Lung (tissue), 11 donors: ENCODE measurements at regions not wholly inside any gene's neighbourhood (a gene's known extent, or its start where the extent isn't known, plus 50 kb on each side); places are given as distances from the start of the nearest gene placed in this dataset.

Experiments
- ATAC-seq: fragments of 200-7000 bp; cut with Tn5 transposase; one replicate; pipeline ENCODE4 v1.9.1; 2020; ENCODE audit warnings: moderate number of reproducible peaks; ENCODE audit not compliant: insufficient read depth, low FRiP score
- DNase-seq, 3 donors: peaks; one replicate each; pipeline ENCODE4 v3.0.0-alpha.2; 2013 to 2017
- H3K27ac ChIP-seq, 2 donors: one replicate each; pipeline ENCODE4 v1.5.1; 2013; ENCODE audit warnings: mild to moderate bottlenecking in 2 of 2, moderate library complexity in 2 of 2, control low read depth in 1 of 2, inconsistent platforms in 1 of 2, low read depth in 1 of 2, low read length in 1 of 2
- H3K27me3 ChIP-seq, 3 donors: one replicate each; pipeline ENCODE4 v1.5.1; 2013; ENCODE audit warnings: low read length in 2 of 3; ENCODE audit not compliant: control insufficient read depth in 3 of 3, insufficient read depth in 3 of 3
- H3K36me3 ChIP-seq, 4 donors: one replicate each; pipeline ENCODE4 v1.5.1; 2013; ENCODE audit warnings: low read length in 4 of 4, mild to moderate bottlenecking in 1 of 4, moderate library complexity in 1 of 4; ENCODE audit not compliant: control insufficient read depth in 4 of 4, insufficient read depth in 4 of 4
- H3K4me1 ChIP-seq, 5 donors: one replicate each; pipeline ENCODE4 v1.5.1; 2013; ENCODE audit warnings: low read length in 5 of 5, mild to moderate bottlenecking in 2 of 5, moderate library complexity in 1 of 5; ENCODE audit not compliant: control insufficient read depth in 5 of 5, insufficient read depth in 5 of 5
- H3K4me3 ChIP-seq: one replicate; pipeline ENCODE4 v1.5.1; 2013; ENCODE audit warnings: mild to moderate bottlenecking, control low read depth, moderate library complexity
- H3K9ac ChIP-seq, 2 donors: one replicate each; pipeline ENCODE4 v1.5.1; 2013; ENCODE audit warnings: low read length in 2 of 2, control low read depth in 1 of 2; ENCODE audit not compliant: insufficient read depth in 1 of 2
- H3K9me3 ChIP-seq, 4 donors: one replicate each; pipeline ENCODE4 v1.5.1; 2013; ENCODE audit warnings: low read length in 3 of 4, mild to moderate bottlenecking in 1 of 4, moderate library complexity in 1 of 4; ENCODE audit not compliant: control insufficient read depth in 4 of 4, insufficient read depth in 3 of 4
- CTCF ChIP-seq: IDR thresholded peaks from 2 replicates; pipeline ENCODE4 v1.5.1; 2012; ENCODE audit warnings: mild to moderate bottlenecking; ENCODE audit errors: control extremely low read depth, extremely low read depth
- WGBS, 2 donors: extraction: QIAGEN DNeasy Blood & Tissue Kit; methylation state at CpG; one replicate each; pipeline ENCODE4 v1.1.7; 2013; 5-methylcytosine and 5-hydroxymethylcytosine counted together
- donor health status: control.
- donor health status: control.
- donor health status: Bipolar disorder and iron deficiency.
- donor health status: healthy.
- donor health status: DM: yes; HTN: yes; CAD: no.

- WGBS, 2 donors = 94 to 98% methylated on average over 1 of the region's 1 CpG
- DNase-seq (no peak), ATAC-seq (no peak)
- TF ChIP-seq CTCF = no peak
- H3K36me3 ChIP-seq = no peaks in the 10 kb centered on the region
- no peak overlapping the region for H3K27ac ChIP-seq
- H3K9ac ChIP-seq = no peak overlapping the region
- H3K4me3 ChIP-seq = no peak overlapping the region
- H3K9me3 ChIP-seq = no peaks in the 10 kb centered on the region
- H3K4me1 ChIP-seq = no peaks in the 10 kb centered on the region
- no peaks in the 10 kb centered on the region for H3K27me3 ChIP-seq
These were observed 367.6 kb downstream of the TXNL1 start for GRCh38 chr18:56270671-56271250.

- H3K4me3 ChIP-seq = no peak overlapping the region
- no peaks in the 10 kb centered on the region for H3K4me1 ChIP-seq
- ATAC-seq (no peak), DNase-seq (no peak)
- no peak overlapping the region for H3K27ac ChIP-seq
- no peak overlapping the region for H3K9ac ChIP-seq
- no peak for TF ChIP-seq CTCF
- no peaks in the 10 kb centered on the region for H3K9me3 ChIP-seq
- H3K27me3 ChIP-seq = no peaks in the 10 kb centered on the region
- 94 to 100% methylated on average over 1 of the region's 1 CpG for whole genome bisulfite sequencing, 2 donors
- H3K36me3 ChIP-seq = no peaks in the 10 kb centered on the region
These were observed 368.4 kb downstream of the TXNL1 start for GRCh38 chr18:56269958-56270357.

- H3K4me3 ChIP-seq = no peak overlapping the region
- WGBS, 2 donors = 57 to 59% methylated on average over 1 of the region's 1 CpG
These were observed 369.4 kb downstream of the TXNL1 start for GRCh38 chr18:56268952-56269351.

More at GRCh38 chr18:56268952-56269351, 369.4 kb downstream of the TXNL1 start:
- TF ChIP-seq CTCF = no peak
- ATAC-seq = no peak
- no peaks in the 10 kb centered on the region for H3K9me3 ChIP-seq
- H3K9ac ChIP-seq = no peak overlapping the region
- no peak overlapping the region for H3K27ac ChIP-seq
- no peaks in the 10 kb centered on the region for H3K4me1 ChIP-seq
- no peak for DNase-seq
- H3K36me3 ChIP-seq = no peaks in the 10 kb centered on the region
- H3K27me3 ChIP-seq = no peaks in the 10 kb centered on the region
